ENCODE measurements at regions not wholly inside any gene's neighbourhood (a gene's known extent, or its start where the extent isn't known, plus 50 kb on each side); places are given as distances from the start of the nearest gene placed in this dataset.

GRCh38 chr12:65592416-65592815 lies 231.9 kb upstream of the HMGA2 start:
- Mint-ChIP-seq H3K36me3 (ENCODE audit: low read depth) (no peaks in the 10 kb centered on the region), H3K4me3 (no peak overlapping the region), H3K9me3 (no peaks in the 10 kb centered on the region), H3K27ac (no peak overlapping the region), H3K4me1 (no peaks in the 10 kb centered on the region), H3K27me3 (peaks cover 3% of the 10 kb centered on the region)
- no peak for DNase-seq
- no peak for ATAC-seq (ENCODE audit: low read depth)
- ChIA-PET CTCF (no interaction called here), POLR2A (no interaction called here)
- TF ChIP-seq CTCF (IDR thresholded peaks at IDR 0.05) = no peak
- intact Hi-C loops (cut with micrococcal nuclease) = no loop called here

- H3K4me1 Mint-ChIP-seq = no peaks in the 10 kb centered on the region
- intact Hi-C loops (cut with micrococcal nuclease) = no loop called here
- H3K36me3 Mint-ChIP-seq (ENCODE audit: low read depth) = no peaks in the 10 kb centered on the region
- no peaks in the 10 kb centered on the region for H3K9me3 Mint-ChIP-seq
- H3K4me3 Mint-ChIP-seq = no peak overlapping the region
- no peak for TF ChIP-seq CTCF (IDR thresholded peaks at IDR 0.05)
- CTCF ChIA-PET = no interaction called here
- POLR2A ChIA-PET = no interaction called here
- no peak for ATAC-seq (ENCODE audit: low read depth)
- no peak for DNase-seq
- H3K27me3 Mint-ChIP-seq = peaks cover 3% of the 10 kb centered on the region
- H3K27ac Mint-ChIP-seq = no peak overlapping the region
Observed at GRCh38 chr12:65593239-65593701, 231.0 kb upstream of the HMGA2 start.

- H3K4me3 Mint-ChIP-seq = no peak overlapping the region
- no peaks in the 10 kb centered on the region for H3K36me3 Mint-ChIP-seq (ENCODE audit: low read depth)
- DNase-seq (no peak), ATAC-seq (ENCODE audit: low read depth) (no peak)
- TF ChIP-seq CTCF (IDR thresholded peaks at IDR 0.05) = no peak
- H3K4me1 Mint-ChIP-seq = no peaks in the 10 kb centered on the region
- CTCF ChIA-PET = no interaction called here
- intact Hi-C loops (cut with micrococcal nuclease) = no loop called here
- H3K9me3 Mint-ChIP-seq = no peaks in the 10 kb centered on the region
- H3K27me3 Mint-ChIP-seq = peaks cover 3% of the 10 kb centered on the region
- POLR2A ChIA-PET = no interaction called here
- no peak overlapping the region for H3K27ac Mint-ChIP-seq
Observed at GRCh38 chr12:65594409-65594808, 229.9 kb upstream of the HMGA2 start.

- CTCF ChIA-PET = no interaction called here
- no peak for ATAC-seq (ENCODE audit: low read depth)
- intact Hi-C loops (cut with micrococcal nuclease) = no loop called here
- peaks cover 3% of the 10 kb centered on the region for H3K27me3 Mint-ChIP-seq
- no peak for TF ChIP-seq CTCF (IDR thresholded peaks at IDR 0.05)
- H3K27ac Mint-ChIP-seq = no peak overlapping the region
- no peaks in the 10 kb centered on the region for H3K9me3 Mint-ChIP-seq
- DNase-seq = no peak
- no peaks in the 10 kb centered on the region for H3K4me1 Mint-ChIP-seq
- no peak overlapping the region for H3K4me3 Mint-ChIP-seq
- POLR2A ChIA-PET = no interaction called here
- no peaks in the 10 kb centered on the region for H3K36me3 Mint-ChIP-seq (ENCODE audit: low read depth)
Observed at GRCh38 chr12:65595016-65595560, 229.2 kb upstream of the HMGA2 start.

GRCh38 chr12:65596514-65597091 lies 227.7 kb upstream of the HMGA2 start:
- no peak for TF ChIP-seq CTCF (IDR thresholded peaks at IDR 0.05)
- Mint-ChIP-seq H3K27ac (no peak overlapping the region), H3K27me3 (peaks cover 6% of the 10 kb centered on the region), H3K4me3 (no peak overlapping the region), H3K9me3 (no peaks in the 10 kb centered on the region), H3K36me3 (ENCODE audit: low read depth) (no peaks in the 10 kb centered on the region), H3K4me1 (no peaks in the 10 kb centered on the region)
- ChIA-PET POLR2A (no interaction called here), CTCF (no interaction called here)
- DNase-seq (no peak), ATAC-seq (ENCODE audit: low read depth) (no peak)
- intact Hi-C loops (cut with micrococcal nuclease) = no loop called here
